PC-3 (cell line): ENCODE measurements at regions not wholly inside any gene's neighbourhood (a gene's known extent, or its start where the extent isn't known, plus 50 kb on each side); places are given as distances from the start of the nearest gene placed in this dataset.

ENCODE experiments used
- CTCF ChIP-seq: fragments of 300-600 bp; sonication (generic); conservative IDR thresholded peaks from 2 replicates; pipeline ENCODE4 v1.5.1; 2017; ENCODE audit warnings: antibody characterized with exemption, low read depth, mild to moderate bottlenecking, low read length
- EZH2 ChIP-seq: fragments of 300-600 bp; sonication (generic); IDR thresholded peaks from one replicate; pipeline ENCODE4 v1.6.1; 2017; ENCODE audit warnings: antibody characterized with exemption, mild to moderate bottlenecking, low read length; ENCODE audit not compliant: unreplicated experiment
- EZH2phosphoT487 ChIP-seq: fragments of 300-600 bp; sonication (generic); IDR thresholded peaks from 2 replicates; pipeline ENCODE4 v1.6.1; 2018; ENCODE audit warnings: mild to moderate bottlenecking, antibody characterized with exemption, low read length, borderline replicate concordance

GRCh38 chrX:77119706-77120105 is 327.5 kb upstream of the FGF16 start:
- TF ChIP-seq CTCF (no peak), EZH2 (no peak), EZH2phosphoT487 (no peak)
